SJSA1 (cell line): ENCODE measurements at regions not wholly inside any gene's neighbourhood (a gene's known extent, or its start where the extent isn't known, plus 50 kb on each side); places are given as distances from the start of the nearest gene placed in this dataset.
"Not testable (repeated sequence)": the region's sequence is repeated elsewhere in the genome, so short reads cannot be mapped to it uniquely, and the experiment has no call there.

ENCODE experiments used
- DNase-seq, 2 experiments: peaks; one replicate each; pipeline ENCODE4 v3.0.0-alpha.2; 2015 to 2020; ENCODE audit warnings: low spot score in 2 of 2, low read depth in 1 of 2
- H3K27ac ChIP-seq: fragments of 250-450 bp; sonication (Bioruptor Pico); 2 replicates; pipeline ENCODE4 v1.5.1; 2020; ENCODE audit warnings: mild to moderate bottlenecking, moderate library complexity
- H3K27me3 ChIP-seq: fragments of 250-450 bp; sonication (Bioruptor Pico); replicated peaks from 2 replicates; pipeline ENCODE4 v1.5.1; 2020; ENCODE audit warnings: mild to moderate bottlenecking, moderate library complexity
- H3K36me3 ChIP-seq: fragments of 250-450 bp; sonication (Bioruptor Pico); 2 replicates; pipeline ENCODE4 v1.5.1; 2020; ENCODE audit warnings: mild to moderate bottlenecking
- H3K4me1 ChIP-seq: fragments of 250-450 bp; sonication (Bioruptor Pico); replicated peaks from 2 replicates; pipeline ENCODE4 v1.6.1; 2021; ENCODE audit warnings: mild to moderate bottlenecking
- H3K4me3 ChIP-seq: fragments of 250-450 bp; sonication (Bioruptor Pico); 2 replicates; pipeline ENCODE4 v1.5.1; 2020; ENCODE audit warnings: mild to moderate bottlenecking
- H3K9me3 ChIP-seq: fragments of 250-450 bp; sonication (Bioruptor Pico); replicated peaks from 2 replicates; pipeline ENCODE4 v1.5.1; 2020; ENCODE audit warnings: mild to moderate bottlenecking

DNA sequence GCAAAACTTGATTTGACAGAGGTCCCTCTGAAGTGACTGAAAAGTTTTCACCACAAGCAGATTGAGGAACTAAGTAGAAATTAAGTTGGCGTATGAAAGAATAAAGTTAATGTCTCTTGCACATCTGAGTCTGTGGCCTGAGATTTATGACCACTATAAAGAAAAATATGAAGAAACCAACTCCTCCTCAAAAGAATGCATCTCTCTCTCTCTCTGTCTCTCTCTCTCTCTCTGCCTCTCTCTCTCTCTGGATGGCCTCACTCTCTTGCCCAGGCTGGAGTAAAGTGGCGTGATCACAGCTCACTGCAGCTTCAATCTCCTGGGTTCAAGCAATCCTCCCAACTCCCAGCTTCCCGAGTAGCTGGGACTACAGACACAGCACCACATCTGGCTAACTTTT, 55.2 kb downstream of the RPL22L1 start:
- H3K27me3 ChIP-seq = no peaks in the 10 kb centered on the region
- H3K36me3 ChIP-seq = no peaks in the 10 kb centered on the region
- peaks cover 24% of the 10 kb centered on the region for H3K4me1 ChIP-seq
- no peak overlapping the region for H3K27ac ChIP-seq
- H3K9me3 ChIP-seq = no peaks in the 10 kb centered on the region
- H3K4me3 ChIP-seq = no peak overlapping the region
- DNase-seq = no peak

DNA sequence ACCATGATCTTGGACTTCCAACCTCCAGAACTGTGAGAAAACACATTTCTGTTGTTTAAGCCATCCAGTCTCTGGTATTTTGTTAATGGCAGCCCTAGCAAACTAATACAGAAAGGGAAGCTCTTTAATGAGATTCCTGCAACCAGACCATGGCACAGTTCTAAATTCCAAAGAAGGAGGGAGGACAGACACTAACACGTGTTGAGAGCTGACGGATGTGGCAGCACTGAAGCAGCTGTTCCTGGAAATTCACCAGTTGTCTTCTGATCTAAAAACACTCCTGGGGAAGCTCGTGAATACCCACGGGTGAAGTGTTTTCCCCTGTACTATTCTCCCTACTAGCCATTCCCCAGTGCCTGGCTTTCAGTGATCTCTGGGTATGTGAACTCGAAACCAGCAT, 56.7 kb downstream of the RPL22L1 start:
- H3K27me3 ChIP-seq = no peaks in the 10 kb centered on the region
- H3K27ac ChIP-seq = no peak overlapping the region
- H3K4me3 ChIP-seq = no peak overlapping the region
- H3K4me1 ChIP-seq = peaks cover 39% of the 10 kb centered on the region
- H3K9me3 ChIP-seq = no peaks in the 10 kb centered on the region
- DNase-seq = no peak
- H3K36me3 ChIP-seq = no peaks in the 10 kb centered on the region

- DNase-seq = peak; percentile 77 to 90
- peak overlapping the region; percentile 20; the same call in 1 of the 2 replicates for H3K27ac ChIP-seq
Measured at GRCh38 chr3:170811928-170812591, 57.9 kb downstream of the RPL22L1 start.

GRCh38 chr3:170811515-170811914, 58.5 kb downstream of the RPL22L1 start:
- H3K4me1 ChIP-seq = peaks cover 39% of the 10 kb centered on the region
- H3K9me3 ChIP-seq = no peaks in the 10 kb centered on the region
- DNase-seq = no peak
- no peak overlapping the region for H3K4me3 ChIP-seq
- H3K27ac ChIP-seq = peak overlapping the region; percentile 20; the same call in 1 of the 2 replicates
- H3K36me3 ChIP-seq = no peaks in the 10 kb centered on the region
- no peaks in the 10 kb centered on the region for H3K27me3 ChIP-seq

More at GRCh38 chr3:170811928-170812591, 57.9 kb downstream of the RPL22L1 start:
- H3K36me3 ChIP-seq = no peaks in the 10 kb centered on the region
- no peak overlapping the region for H3K4me3 ChIP-seq
- H3K4me1 ChIP-seq = peaks cover 39% of the 10 kb centered on the region
- no peaks in the 10 kb centered on the region for H3K27me3 ChIP-seq
- no peaks in the 10 kb centered on the region for H3K9me3 ChIP-seq

DNA sequence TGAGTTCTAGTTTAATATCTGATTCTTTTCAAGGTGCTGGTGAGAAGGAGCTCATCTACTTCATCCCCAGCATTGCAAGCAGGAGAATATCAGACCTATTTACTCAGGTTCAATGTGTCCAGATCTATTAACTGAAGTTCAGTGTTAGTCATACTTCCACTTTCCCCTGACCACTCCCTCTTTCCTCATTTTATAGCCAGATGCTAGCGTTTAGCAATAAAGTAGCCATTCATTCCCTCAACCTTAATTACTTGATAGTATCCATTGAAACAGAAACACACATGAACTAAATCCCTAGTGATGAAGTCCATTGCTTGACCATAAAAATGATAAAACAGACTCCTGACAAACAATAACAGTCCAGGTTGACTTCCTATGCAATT, 60.0 kb downstream of the RPL22L1 start:
- Histone ChIP-seq H3K9me3 (no peaks in the 10 kb centered on the region), H3K4me3 (no peak overlapping the region), H3K27ac (peak overlapping the region; percentile 24), H3K4me1 (peaks cover 39% of the 10 kb centered on the region), H3K36me3 (no peaks in the 10 kb centered on the region), H3K27me3 (no peaks in the 10 kb centered on the region)
- DNase-seq = peak in 1 of 2 experiments; percentile 47

GRCh38 chr3:170809007-170809974, 60.7 kb downstream of the RPL22L1 start:
- peak; percentile 70 to 74 for DNase-seq
- Histone ChIP-seq H3K27me3 (no peaks in the 10 kb centered on the region), H3K27ac (peak overlapping the region; percentile 24), H3K9me3 (no peaks in the 10 kb centered on the region), H3K36me3 (no peaks in the 10 kb centered on the region), H3K4me1 (peaks cover 42% of the 10 kb centered on the region), H3K4me3 (no peak overlapping the region)

GRCh38 chr3:170808041-170808440, 62.0 kb downstream of the RPL22L1 start:
- no peaks in the 10 kb centered on the region for H3K9me3 ChIP-seq
- no peak overlapping the region for H3K27ac ChIP-seq

DNA sequence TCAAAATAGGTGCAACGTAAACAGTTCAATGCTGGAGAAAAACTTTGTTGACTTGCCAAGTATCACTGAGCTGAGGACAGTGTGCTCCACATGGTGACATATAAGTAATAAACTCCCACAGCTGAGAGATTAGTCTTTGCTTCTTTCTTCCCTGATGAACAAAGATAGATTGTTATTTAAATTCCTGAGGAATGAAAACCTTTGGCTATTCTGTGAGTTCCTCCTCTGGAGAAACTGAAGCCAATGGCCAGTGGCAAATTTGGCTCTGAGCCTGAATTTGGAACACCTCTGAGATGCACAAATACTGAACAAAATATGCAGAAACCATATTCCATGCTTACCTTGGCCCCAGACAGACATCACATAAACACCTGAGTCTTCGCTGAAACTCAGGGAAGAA, 63.3 kb downstream of the RPL22L1 start:
- H3K27me3 ChIP-seq = no peaks in the 10 kb centered on the region
- H3K9me3 ChIP-seq = no peaks in the 10 kb centered on the region
- no peak for DNase-seq
- H3K4me3 ChIP-seq = no peak overlapping the region
- peaks cover 60% of the 10 kb centered on the region for H3K4me1 ChIP-seq
- H3K36me3 ChIP-seq = no peaks in the 10 kb centered on the region
- H3K27ac ChIP-seq = no peak overlapping the region

More at GRCh38 chr3:170808041-170808440, 62.0 kb downstream of the RPL22L1 start:
- Histone ChIP-seq H3K27me3 (no peaks in the 10 kb centered on the region), H3K4me1 (peaks cover 53% of the 10 kb centered on the region), H3K36me3 (no peaks in the 10 kb centered on the region), H3K4me3 (no peak overlapping the region)
- DNase-seq = no peak

DNA sequence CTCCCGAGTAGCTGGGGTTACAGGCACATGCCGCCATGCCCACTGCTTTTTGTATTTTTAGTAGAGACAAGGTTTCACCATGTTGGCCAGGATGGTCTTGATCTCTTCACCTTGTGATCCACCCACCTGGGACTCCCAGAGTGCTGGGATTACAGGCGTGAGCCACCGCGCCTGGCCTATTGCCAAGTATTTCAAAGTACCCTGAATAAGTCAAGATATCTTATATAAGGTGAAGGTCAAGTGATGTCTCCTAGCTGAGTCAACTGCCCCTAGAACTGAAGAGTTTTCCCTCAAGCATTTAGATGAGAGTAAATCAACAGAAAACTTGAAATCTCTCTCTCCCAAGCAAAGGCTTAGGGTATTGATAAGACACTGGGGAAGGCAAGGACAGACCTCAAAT, 63.9 kb downstream of the RPL22L1 start:
- no peak for DNase-seq
- Histone ChIP-seq H3K4me1 (peaks cover 60% of the 10 kb centered on the region), H3K27me3 (no peaks in the 10 kb centered on the region), H3K36me3 (no peaks in the 10 kb centered on the region), H3K27ac (no peak overlapping the region), H3K9me3 (no peaks in the 10 kb centered on the region), H3K4me3 (no peak overlapping the region)

DNA sequence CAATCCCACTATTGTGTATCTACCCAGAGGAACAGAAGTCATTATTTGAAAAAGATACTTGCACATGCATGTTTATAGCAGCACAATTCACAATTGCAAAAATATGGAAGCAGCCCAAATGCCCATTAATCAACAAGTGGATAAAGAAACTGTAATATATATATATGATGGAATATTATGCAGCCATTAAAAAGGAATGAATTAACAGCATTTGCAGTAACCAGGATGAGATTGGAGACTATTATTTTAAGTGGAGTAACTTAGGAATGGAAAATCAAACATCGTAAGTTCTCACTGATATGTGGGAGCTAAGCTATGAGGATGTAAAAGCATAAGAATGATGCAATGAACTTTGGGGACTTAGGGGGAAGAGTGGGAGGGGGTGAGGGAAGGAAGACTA, 64.7 kb downstream of the RPL22L1 start:
- peaks cover 54% of the 10 kb centered on the region for H3K4me1 ChIP-seq

GRCh38 chr3:170804634-170805033, 65.4 kb downstream of the RPL22L1 start:
- H3K4me3 ChIP-seq, H3K36me3 ChIP-seq, H3K9me3 ChIP-seq, H3K27ac ChIP-seq, H3K27me3 ChIP-seq, DNase-seq: not testable (repeated sequence)
- H3K4me1 ChIP-seq = peaks cover 47% of the 10 kb centered on the region

More for the DNA sequence above, 64.7 kb downstream of the RPL22L1 start:
- not testable (repeated sequence) for H3K4me3 ChIP-seq, H3K36me3 ChIP-seq, DNase-seq, H3K27ac ChIP-seq, H3K27me3 ChIP-seq, H3K9me3 ChIP-seq

GRCh38 chr3:170804078-170804477, 65.9 kb downstream of the RPL22L1 start:
- H3K4me1 ChIP-seq = peaks cover 42% of the 10 kb centered on the region
- no peaks in the 10 kb centered on the region for H3K27me3 ChIP-seq
- H3K27ac ChIP-seq = peak overlapping the region; percentile 89
- DNase-seq = peak in 1 of 2 experiments; percentile 4
- H3K4me3 ChIP-seq = no peak overlapping the region
- H3K9me3 ChIP-seq = no peaks in the 10 kb centered on the region
- no peaks in the 10 kb centered on the region for H3K36me3 ChIP-seq

DNA sequence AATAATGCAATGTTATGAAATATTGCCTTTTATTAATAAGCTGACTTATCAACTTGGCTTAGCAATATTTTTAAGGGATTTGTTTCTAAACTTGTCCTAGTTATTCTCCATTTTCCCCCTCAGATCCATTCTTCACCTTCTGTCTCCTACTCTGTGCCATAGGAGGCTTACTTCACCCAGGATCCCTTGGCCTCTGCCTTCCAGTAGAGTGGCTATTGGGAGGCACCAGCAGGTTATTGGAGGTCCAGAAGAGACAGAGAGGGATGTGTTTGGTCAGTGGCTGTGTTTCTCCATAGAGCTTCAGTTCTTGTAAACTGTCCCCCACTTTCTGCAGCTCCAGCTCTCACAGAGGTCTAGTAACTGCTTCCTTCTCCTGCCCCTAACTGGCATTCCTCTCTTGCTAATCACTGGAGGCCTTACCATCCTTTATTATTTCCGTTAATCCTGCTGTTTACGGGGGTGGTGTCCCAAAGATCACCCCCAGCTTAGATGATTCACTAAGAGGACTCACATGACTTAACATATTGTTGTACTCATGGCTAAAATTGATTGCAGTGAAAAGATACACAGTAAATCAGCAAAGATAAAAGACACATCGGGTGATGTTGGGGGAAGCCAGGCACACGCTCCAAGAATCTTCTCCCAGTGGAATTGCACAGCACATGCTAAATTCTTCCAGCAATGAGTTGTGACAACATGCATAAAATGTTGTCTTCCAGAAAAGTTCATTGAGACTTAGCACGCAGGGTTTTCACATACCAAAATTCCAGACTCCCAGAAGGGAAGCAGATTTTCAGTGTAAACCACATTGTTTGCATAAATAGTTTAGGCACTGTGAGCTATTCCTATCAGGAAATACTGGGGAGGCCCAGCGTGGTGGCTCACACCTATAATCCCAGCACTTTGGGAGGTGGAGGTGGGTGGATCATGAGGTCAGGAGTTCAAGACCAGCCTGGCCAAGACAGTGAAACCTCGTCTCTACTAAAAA, 67.5 kb downstream of the RPL22L1 start:
- Histone ChIP-seq H3K4me3 (no peak overlapping the region), H3K36me3 (no peaks in the 10 kb centered on the region), H3K4me1 (peaks cover 34% of the 10 kb centered on the region), H3K27me3 (no peaks in the 10 kb centered on the region), H3K9me3 (no peaks in the 10 kb centered on the region), H3K27ac (peak overlapping the region; percentile 89)
- peak; percentile 88 to 97 for DNase-seq
